HepG2 (cell line): ENCODE measurements at regions not wholly inside any gene's neighbourhood (a gene's known extent, or its start where the extent isn't known, plus 50 kb on each side); places are given as distances from the start of the nearest gene placed in this dataset.

Experiments
- ATAC-seq: fragments of 200-7000 bp; cut with Tn5 transposase; 3 replicates; pipeline ENCODE4 v1.9.1; 2020; ENCODE audit warnings: mild to moderate bottlenecking, moderate library complexity
- BruUV-seq: library from RNA; stranded (reverse); fragments of 400-500 nt; replicated peaks from 2 replicates; lab custom pipeline; 2021; lab: Mats Ljungman, UMichigan
- CTCF ChIA-PET: fragments of 300-600 bp; formaldehyde crosslinking; extraction: SDS; loops from one replicate; lab custom pipeline; 2021; ENCODE audit warnings: low total read pairs, inconsistent platforms, low intra/inter-chr PET ratio; lab: Yijun Ruan, JAX
- POLR2A ChIA-PET: fragments of 350-600 bp; sonication (Branson Sonifier 250); formaldehyde crosslinking; loops from one replicate; lab custom pipeline; 2020; ENCODE audit warnings: antibody characterized with exemption, inconsistent platforms; lab: Yijun Ruan, JAX
- DNase-seq: peaks from one replicate; pipeline ENCODE4 v3.0.0-alpha.2; 2015; ENCODE audit warnings: low spot score
- FAIRE-seq: peaks from 3 replicates; lab custom pipeline; 2011; peaks lifted over from hg19 to GRCh38; lab: Jason Lieb, UNC
- H2AFZ ChIP-seq: one replicate; pipeline ENCODE4 v1.6.1; 2011; ENCODE audit warnings: low read length, inconsistent platforms
- H3K27ac ChIP-seq: fragments of 300-600 bp; 3 replicates; pipeline ENCODE4 v1.8.0; 2011; ENCODE audit warnings: mixed run types, mild to moderate bottlenecking, mixed read lengths, low read length, inconsistent platforms; ENCODE audit not compliant: insufficient read depth; ENCODE audit errors: extremely low read length
- H3K27me3 ChIP-seq, 2 experiments: fragments of 200-600 bp in 1 of 2; 2 replicates in 1 of 2; 3 replicates in 1 of 2; pipeline versions ENCODE4 v1.6.0 to v1.8.0; 2011; ENCODE audit warnings: low read length in 2 of 2, mild to moderate bottlenecking in 2 of 2, moderate library complexity in 2 of 2, inconsistent platforms in 1 of 2; ENCODE audit not compliant: insufficient read depth in 2 of 2, control insufficient read depth in 1 of 2
- H3K36me3 ChIP-seq, 2 experiments: fragments of 200-600 bp in 1 of 2; replicated peaks in 1 of 2; 2 replicates in 1 of 2; 3 replicates in 1 of 2; pipeline versions ENCODE4 v1.5.1 to v1.8.0; 2011; ENCODE audit warnings: low read length in 2 of 2, inconsistent platforms in 1 of 2; ENCODE audit not compliant: insufficient read depth in 2 of 2, control insufficient read depth in 1 of 2
- H3K4me1 ChIP-seq: 2 replicates; pipeline ENCODE4 v1.5.1; 2012; ENCODE audit warnings: low read length, inconsistent platforms; ENCODE audit not compliant: insufficient read depth
- H3K4me2 ChIP-seq: 2 replicates; pipeline ENCODE4 v1.6.0; 2011; ENCODE audit warnings: low read depth, low read length, inconsistent platforms
- H3K4me3 ChIP-seq, 3 experiments: fragments of 200-600 bp in 1 of 3; sonication (generic), shearing (Covaris generic) in 1 of 3; replicated peaks in 1 of 3; 2 replicates each; pipeline ENCODE4 v1.5.1; 2011 to 2016; ENCODE audit warnings: low read length in 3 of 3, inconsistent platforms in 2 of 3, low read depth in 2 of 3, mild to moderate bottlenecking in 2 of 3, control low read depth in 1 of 3, mixed read lengths in 1 of 3; ENCODE audit not compliant: insufficient read depth in 1 of 3
- H3K79me2 ChIP-seq: one replicate; pipeline ENCODE4 v1.6.1; 2011; ENCODE audit warnings: low read length, inconsistent platforms; ENCODE audit not compliant: insufficient read depth
- H3K9ac ChIP-seq: 2 replicates; pipeline ENCODE4 v1.6.0; 2011; ENCODE audit warnings: mild to moderate bottlenecking, low read depth, low read length, inconsistent platforms; ENCODE audit not compliant: insufficient read depth
- H3K9me3 ChIP-seq: 2 replicates; pipeline ENCODE4 v1.5.1; 2012; ENCODE audit warnings: mild to moderate bottlenecking, low read length
- H4K20me1 ChIP-seq: 2 replicates; pipeline ENCODE4 v1.6.0; 2011; ENCODE audit warnings: inconsistent platforms, mild to moderate bottlenecking, low read length, moderate library complexity; ENCODE audit not compliant: insufficient read depth
- ELF3 ChIP-seq: IDR thresholded peaks from 2 replicates; pipeline ENCODE4 v1.6.1; 2016; ENCODE audit warnings: missing genetic modification reagents, missing compliant biosample characterization
- HOXA9 ChIP-seq: sonication (generic); formaldehyde crosslinking; IDR thresholded peaks from 2 replicates; pipeline ENCODE4 v1.8.1; 2022; ENCODE audit warnings: missing genetic modification reagents, mild to moderate bottlenecking, moderate library complexity, borderline replicate concordance
- MAFF ChIP-seq: IDR thresholded peaks from 2 replicates; pipeline ENCODE4 v1.6.1; 2011; ENCODE audit warnings: low read depth, low read length, improper control_type of control experiment
- MAFK ChIP-seq, 2 experiments: IDR thresholded peaks in 1 of 2; conservative IDR thresholded peaks in 1 of 2; 2 replicates each; pipeline ENCODE4 v1.6.1; 2011; ENCODE audit warnings: improper control_type of control experiment in 2 of 2, low read length in 2 of 2
- SRF ChIP-seq: IDR thresholded peaks from 2 replicates; pipeline ENCODE4 v1.6.1; 2011; ENCODE audit warnings: mild to moderate bottlenecking, low read depth, low read length, moderate library complexity
- ZKSCAN5 ChIP-seq: sonication (generic); formaldehyde crosslinking; IDR thresholded peaks from 2 replicates; pipeline ENCODE4 v1.5.1; 2020; ENCODE audit warnings: mild to moderate bottlenecking, missing genetic modification reagents
- ZNF207 ChIP-seq: fragments of 450-650 bp; IDR thresholded peaks from 2 replicates; pipeline ENCODE4 v1.6.1; 2016; ENCODE audit warnings: antibody characterized with exemption, borderline replicate concordance
- ZNF530 ChIP-seq: sonication (generic); formaldehyde crosslinking; IDR thresholded peaks from 2 replicates; pipeline ENCODE4 v1.5.0; 2020; ENCODE audit warnings: low read depth, mild to moderate bottlenecking, missing genetic modification reagents
- WGBS: methylation state at CpG from one replicate; pipeline ENCODE4 v1.1.6; 2017; ENCODE audit warnings: low lambda C conversion rate; 5-methylcytosine and 5-hydroxymethylcytosine counted together
- in situ Hi-C: cut with HindIII; loops from 2 replicates; pipeline ENCODE4 v1.10.0; 2017; ENCODE audit warnings: low pct_unique_long_range_greater_than_20kb; ENCODE audit not compliant: extremely low pct_ligation_motif_present
- intact Hi-C: fragments of 100-400 bp; cut with micrococcal nuclease; formaldehyde crosslinking; loops from one replicate; pipeline ENCODE4 v1.10.0; 2022; ENCODE audit not compliant: unreplicated experiment
- TF ChIP-seq, protein P1 (sequence below): sonication (generic); formaldehyde crosslinking; IDR thresholded peaks from 2 replicates; pipeline ENCODE4 v1.4.0; 2020; ENCODE audit warnings: missing genetic modification reagents
- TF ChIP-seq, protein P2 (sequence below): sonication (generic); formaldehyde crosslinking; IDR thresholded peaks from 2 replicates; pipeline ENCODE4 v1.4.0; 2020; ENCODE audit warnings: mild to moderate bottlenecking, missing genetic modification reagents

DNA sequence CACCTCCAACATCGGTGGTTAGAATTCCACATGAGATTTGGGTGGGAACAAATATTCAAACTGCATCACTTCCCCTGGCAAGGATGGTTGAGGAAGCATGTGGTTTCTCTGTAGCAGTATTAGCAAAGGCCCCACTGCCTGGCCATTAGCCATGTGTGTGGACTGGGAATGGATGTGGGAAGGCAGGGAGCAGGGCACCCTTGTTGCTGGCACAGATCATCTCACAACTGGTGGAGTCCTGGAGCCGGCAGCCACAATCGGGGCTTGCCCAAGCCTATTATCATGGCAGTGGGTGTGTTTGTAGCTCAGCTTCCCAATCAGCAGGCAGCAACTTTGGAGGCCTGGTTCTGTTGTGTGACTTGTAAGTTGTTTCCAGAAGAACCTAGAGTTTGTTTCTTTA lies 391.9 kb downstream of the DLEU7 start (continued):
- TF ChIP-seq, protein P1, sequence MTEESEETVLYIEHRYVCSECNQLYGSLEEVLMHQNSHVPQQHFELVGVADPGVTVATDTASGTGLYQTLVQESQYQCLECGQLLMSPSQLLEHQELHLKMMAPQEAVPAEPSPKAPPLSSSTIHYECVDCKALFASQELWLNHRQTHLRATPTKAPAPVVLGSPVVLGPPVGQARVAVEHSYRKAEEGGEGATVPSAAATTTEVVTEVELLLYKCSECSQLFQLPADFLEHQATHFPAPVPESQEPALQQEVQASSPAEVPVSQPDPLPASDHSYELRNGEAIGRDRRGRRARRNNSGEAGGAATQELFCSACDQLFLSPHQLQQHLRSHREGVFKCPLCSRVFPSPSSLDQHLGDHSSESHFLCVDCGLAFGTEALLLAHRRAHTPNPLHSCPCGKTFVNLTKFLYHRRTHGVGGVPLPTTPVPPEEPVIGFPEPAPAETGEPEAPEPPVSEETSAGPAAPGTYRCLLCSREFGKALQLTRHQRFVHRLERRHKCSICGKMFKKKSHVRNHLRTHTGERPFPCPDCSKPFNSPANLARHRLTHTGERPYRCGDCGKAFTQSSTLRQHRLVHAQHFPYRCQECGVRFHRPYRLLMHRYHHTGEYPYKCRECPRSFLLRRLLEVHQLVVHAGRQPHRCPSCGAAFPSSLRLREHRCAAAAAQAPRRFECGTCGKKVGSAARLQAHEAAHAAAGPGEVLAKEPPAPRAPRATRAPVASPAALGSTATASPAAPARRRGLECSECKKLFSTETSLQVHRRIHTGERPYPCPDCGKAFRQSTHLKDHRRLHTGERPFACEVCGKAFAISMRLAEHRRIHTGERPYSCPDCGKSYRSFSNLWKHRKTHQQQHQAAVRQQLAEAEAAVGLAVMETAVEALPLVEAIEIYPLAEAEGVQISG (CRISPR knock-in tag), result no peak
- TF ChIP-seq ZNF207, result no peak

DNA sequence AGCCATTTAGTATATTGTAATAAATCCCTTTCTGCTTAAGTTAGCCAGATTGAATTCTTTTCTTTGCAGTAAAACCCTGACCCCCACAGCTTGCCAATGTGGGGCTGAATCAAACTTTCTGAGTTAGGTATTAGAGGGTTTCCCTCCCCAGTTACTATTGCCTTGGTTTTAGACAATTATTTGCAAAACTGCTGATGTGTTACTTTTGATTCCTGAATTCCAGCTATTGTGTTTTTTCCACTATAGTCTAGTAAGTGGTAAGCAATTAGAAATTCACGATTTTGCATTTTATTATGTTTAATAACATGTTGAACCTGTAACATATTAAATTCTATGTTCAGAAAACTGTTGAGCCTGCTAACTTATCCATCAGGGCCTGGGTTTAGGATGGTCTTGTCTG lies 391.5 kb downstream of the DLEU7 start:
- Histone ChIP-seq H3K27ac (no peak overlapping the region), H3K27me3 (no peaks in the 10 kb centered on the region), H3K9ac (no peak overlapping the region), H4K20me1 (no peaks in the 10 kb centered on the region), H3K79me2 (no peaks in the 10 kb centered on the region), H3K9me3 (no peaks in the 10 kb centered on the region), H3K4me3 (no peak overlapping the region), H2AFZ (no peak overlapping the region), H3K4me1 (no peaks in the 10 kb centered on the region), H3K36me3 (peaks cover 0 to 3% of the 10 kb centered on the region in 2 experiments; a peak in 2 of 5 replicates), H3K4me2 (no peak overlapping the region)
- no peak for FAIRE-seq
- ATAC-seq, result no peak
- DNase-seq, result no peak
- no peak for TF ChIP-seq HOXA9
- TF ChIP-seq ZNF530 (CRISPR knock-in tag), result no peak
- peak; percentile 81 for TF ChIP-seq MAFF
- TF ChIP-seq SRF, result no peak
- TF ChIP-seq ZKSCAN5 (CRISPR knock-in tag), result no peak
- TF ChIP-seq, protein P2, sequence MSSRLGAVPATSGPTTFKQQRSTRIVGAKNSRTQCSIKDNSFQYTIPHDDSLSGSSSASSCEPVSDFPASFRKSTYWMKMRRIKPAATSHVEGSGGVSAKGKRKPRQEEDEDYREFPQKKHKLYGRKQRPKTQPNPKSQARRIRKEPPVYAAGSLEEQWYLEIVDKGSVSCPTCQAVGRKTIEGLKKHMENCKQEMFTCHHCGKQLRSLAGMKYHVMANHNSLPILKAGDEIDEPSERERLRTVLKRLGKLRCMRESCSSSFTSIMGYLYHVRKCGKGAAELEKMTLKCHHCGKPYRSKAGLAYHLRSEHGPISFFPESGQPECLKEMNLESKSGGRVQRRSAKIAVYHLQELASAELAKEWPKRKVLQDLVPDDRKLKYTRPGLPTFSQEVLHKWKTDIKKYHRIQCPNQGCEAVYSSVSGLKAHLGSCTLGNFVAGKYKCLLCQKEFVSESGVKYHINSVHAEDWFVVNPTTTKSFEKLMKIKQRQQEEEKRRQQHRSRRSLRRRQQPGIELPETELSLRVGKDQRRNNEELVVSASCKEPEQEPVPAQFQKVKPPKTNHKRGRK (CRISPR knock-in tag), result no peak
- no peak for TF ChIP-seq ELF3
- TF ChIP-seq MAFK (conservative IDR thresholded peaks at IDR 0.05 in 1 of 2, IDR thresholded peaks at IDR 0.05 in 1 of 2; ENCODE audit: low read length in 2 of 2), result peak; percentile 78 to 85
- CTCF ChIA-PET, result no interaction called here
- POLR2A ChIA-PET, result no interaction called here
- no TSS peak for BruUV-seq
- intact Hi-C loops (no loop called here), in situ Hi-C loops (no loop called here)
- 81% methylated on average over 1 of the region's 1 CpG for WGBS
